HT1080 (cell line): ENCODE measurements at regions not wholly inside any gene's neighbourhood (a gene's known extent, or its start where the extent isn't known, plus 50 kb on each side); places are given as distances from the start of the nearest gene placed in this dataset.
"Not testable (repeated sequence)": the region's sequence is repeated elsewhere in the genome, so short reads cannot be mapped to it uniquely, and the experiment has no call there.

Experiments used
- DNase-seq: peaks from one replicate; pipeline ENCODE4 v3.0.0-alpha.2; 2015; ENCODE audit warnings: low read depth

DNA sequence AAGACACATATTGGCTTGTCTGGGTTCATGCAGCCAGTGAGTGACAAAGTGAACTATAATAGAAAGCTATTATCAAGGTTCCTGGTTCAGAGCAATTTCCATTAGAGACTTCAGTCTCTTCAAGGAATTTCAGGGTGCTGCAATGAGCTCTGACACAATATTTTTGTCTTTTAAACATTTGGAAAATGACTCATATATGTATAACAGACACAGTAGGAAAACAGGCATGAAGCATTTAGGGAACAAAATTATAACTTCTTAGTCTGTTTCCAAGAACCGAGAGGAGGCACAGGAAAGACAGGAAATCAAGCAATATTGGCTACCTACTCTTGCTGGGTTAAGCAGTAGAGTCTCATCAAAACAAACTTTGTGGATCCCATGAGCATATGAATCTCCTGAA, 170.4 kb downstream of the PTPRC start:
- DNase-seq: no peak

DNA sequence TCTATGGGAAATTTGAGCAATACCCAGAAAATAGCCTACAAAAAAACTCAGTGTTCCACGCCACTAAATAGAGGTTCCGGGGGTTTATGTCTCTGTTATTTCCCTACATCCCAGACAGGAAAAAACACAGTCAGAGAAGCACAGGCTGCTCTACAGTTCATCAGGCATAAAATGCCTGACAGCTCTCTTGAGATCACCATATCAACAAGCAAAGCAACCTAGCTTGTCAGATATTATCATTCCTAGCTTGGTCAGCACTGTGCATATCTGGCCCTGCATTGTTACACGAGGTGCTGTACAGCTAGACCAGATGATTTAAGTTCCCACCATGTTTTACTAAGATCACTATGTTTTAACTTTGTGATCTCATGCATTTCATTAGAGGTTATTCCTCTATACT, 172.6 kb downstream of the PTPRC start:
- DNase-seq: no peak

DNA sequence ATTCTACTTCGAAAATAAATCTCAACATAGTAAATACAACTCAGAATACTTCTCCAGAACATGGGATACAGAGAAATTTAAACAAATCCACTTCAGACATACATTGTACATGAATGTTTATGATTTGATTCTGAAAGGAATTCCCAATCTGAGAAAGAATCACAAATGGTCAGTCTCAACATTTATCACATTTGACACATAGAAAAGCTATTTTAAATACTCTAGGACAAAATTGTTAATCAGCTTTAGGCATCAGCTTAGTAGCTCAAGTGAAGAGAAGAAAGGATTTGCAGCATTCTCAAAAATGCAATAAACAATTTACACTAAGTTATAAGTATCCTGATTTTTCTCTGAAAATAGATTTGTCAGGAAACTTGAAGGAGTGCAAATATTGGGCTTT, 184.8 kb downstream of the PTPRC start:
- DNase-seq: no peak

DNA sequence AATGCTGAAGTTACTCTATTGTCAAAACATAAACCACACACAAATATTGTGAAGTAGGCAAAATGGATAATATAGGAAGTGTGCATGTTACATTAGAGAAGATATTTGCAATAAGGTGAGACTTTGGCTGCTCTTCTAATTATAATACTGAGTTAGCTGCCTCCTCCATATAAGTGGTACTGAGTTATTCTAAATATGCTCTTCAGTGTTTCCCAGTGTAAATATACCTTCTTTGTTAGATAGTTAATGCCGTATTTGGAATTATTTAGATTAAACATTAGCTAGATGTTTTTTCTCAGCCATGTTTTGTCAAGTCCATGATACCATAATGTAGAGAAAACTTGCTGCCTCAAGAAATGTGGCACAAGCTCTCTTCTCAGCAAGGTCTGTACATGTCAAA, 186.4 kb downstream of the PTPRC start:
- DNase-seq: no peak

DNA sequence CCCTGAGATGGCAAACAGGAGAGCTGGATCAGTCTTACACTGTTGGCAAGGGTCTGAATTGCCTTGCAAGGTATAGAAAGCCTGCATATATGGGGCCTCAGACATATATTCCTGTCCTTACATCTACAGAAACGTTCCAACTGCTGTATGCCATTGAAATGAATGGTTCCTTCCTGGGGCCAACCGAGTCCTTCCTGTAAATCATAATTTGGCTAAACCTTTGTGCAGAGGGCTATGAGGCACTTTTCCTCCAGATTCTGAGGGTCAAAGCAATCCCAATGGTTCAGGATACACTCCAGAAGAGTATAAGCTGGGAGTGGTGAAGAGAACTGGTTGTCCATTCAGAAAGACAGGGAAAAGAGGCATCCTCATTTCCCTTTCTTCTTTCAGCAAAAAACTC, 190.5 kb downstream of the PTPRC start:
- no peak for DNase-seq

DNA sequence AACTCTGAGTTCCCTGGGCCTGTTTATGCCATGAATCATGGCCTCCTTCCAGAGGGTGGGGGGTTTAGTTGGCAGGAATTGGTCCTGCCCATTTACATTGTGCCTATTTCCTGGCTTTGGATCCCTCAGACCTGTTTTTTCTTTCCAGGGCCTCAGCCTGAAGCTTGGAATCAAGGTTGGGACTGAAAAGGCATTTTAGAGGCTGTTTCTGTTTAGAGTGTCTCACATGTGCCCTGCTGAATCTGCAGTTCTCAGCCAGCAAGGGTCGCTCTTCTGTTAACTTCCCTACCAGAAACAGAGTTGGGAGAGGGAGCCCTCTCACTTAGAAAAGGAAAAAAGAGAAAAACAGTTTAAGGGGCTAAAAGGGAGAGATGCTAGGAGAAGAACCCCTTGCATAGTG, 191.1 kb downstream of the PTPRC start:
- peak; percentile 8 for DNase-seq

DNA sequence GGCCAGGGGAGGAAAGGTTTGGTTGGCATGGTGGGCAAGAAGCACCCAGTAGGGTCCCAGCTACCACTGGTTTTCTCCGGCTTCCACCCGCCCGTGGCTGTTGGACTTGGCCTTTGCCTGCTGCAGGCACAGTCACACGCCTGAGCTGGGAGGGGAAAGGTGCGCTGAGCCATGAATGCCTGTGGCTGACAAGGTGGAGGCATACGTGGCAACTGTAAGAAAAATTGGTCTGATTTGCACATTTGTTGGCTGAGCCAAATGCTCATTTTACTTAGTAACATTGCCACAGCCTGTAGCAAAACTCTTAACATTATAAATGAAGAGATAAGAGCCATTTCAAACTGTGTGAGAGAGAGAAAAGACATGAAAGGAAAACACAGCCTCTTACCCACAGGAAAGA, 191.6 kb downstream of the PTPRC start:
- DNase-seq: no peak

DNA sequence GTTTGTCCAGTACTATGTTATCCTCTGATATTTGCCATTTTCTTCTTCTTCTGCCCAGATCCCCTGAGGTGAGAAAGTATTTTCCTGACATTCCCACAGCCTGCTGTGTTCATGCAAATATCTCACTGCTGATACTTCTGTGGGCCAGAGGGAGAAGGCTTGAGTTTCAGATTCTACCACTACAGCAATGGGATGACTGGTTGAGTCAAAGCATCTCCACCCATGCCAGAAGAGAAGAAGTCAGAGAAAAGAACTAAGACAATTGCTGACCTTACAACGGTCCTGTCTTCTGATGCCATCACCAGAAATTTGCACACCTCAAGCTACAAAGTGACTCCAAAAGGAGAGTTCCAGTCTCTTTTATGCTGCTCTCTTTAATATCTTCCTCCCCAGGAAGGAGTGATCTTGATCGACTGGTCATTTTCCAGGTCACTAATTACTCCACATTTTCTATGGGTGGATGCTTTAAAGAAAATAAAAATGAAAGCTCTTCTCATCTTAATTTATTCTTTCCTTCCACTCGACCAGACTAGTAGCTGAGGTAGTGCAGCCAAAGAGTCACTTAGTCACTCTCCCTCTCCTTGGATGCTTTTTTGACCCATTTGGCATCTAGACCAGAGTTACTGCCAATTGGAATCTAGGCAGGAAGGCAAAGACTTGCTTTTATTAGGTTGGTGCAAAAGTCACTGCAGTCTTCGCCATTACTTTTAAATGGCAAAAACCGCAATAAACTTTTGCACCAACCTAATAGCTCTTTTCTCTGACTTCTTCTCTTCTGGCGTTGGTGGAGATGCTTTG, 195.1 kb downstream of the PTPRC start:
- DNase-seq: no peak

DNA sequence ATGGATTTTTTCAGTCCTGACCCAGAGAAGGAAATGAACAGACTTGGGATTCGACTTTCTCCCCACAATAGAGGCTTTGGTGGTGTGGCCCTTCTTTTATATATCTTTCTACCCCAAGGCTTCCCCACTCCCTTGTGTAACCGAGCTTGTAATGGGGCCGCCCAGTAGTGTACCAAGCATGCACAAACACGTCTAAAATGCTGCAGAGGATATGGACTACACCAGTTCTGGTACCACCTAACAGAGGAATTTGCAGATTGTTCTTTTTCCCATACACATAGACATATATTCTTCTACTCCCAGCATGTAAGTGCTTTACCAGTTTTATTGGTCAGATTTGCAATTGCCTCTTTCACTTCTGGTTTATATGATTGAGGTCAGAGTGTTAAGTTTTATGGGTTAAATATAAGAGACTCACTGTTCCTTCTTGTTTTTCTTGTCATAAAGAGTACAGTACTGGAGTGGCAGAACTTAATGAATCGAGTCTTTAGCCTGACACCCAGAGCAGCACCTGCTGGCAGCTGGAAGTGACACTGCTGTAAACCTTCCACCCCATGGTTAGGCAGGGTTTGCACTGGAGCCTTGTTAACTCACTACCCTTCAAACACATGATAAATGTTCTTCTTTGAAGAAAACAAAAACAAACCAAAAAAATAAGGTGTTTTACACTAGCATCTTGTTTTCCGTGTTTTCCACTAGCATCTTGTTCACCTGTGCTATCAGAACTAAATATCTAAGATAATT, 198.6 kb downstream of the PTPRC start:
- DNase-seq: no peak

DNA sequence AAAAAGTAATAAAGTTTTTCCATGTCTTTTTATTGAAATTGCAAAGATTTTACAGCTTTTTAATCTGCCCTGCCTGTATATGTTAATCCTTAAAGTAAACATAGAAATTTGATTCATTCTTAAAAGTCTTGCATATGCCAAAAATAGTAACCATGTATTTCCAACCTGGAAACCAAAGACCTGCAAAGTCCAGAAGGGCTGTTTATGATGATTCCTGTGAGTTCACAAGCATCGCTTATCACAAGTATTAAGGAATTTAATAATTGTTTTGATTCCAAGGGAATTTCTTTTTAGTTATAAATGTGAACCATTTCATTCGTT, 199.1 kb downstream of the PTPRC start:
- DNase-seq: no peak

DNA sequence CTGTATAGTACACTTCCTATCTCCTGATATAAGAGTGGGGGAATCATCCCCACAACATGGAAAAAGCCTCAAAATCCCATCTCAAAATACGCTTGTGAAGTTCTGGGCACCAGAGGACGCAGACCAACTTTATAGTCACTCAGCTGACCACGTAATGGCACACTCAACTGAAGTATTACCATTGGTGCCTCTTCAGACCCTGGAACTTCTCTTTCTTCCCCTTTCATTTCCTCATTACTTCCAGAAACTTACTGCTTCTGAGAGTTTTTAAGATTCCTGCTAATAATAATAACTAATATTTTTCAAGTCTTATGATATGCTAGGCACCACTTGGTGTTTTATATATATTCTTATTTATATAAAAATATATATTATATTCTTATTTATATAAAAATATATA, 202.6 kb downstream of the PTPRC start:
- DNase-seq: no peak

DNA sequence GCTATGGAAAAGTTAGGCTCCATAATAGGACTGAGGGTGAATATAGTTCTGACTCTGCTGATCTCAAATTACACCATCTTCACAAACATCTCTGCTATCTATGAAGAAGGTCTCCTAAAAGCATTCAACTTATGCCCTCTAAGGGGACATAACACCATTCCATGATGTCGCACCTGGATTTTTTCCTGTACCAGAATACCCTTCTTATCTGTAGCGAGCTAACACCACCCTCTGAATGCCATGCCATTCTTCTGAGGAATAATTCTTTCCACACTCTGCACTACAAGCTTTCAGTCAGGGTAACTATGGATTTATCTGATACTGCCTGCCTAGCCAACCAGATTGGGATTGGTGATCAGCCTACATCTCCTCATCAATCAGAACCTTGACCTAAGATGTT, 203.8 kb downstream of the PTPRC start:
- no peak for DNase-seq

DNA sequence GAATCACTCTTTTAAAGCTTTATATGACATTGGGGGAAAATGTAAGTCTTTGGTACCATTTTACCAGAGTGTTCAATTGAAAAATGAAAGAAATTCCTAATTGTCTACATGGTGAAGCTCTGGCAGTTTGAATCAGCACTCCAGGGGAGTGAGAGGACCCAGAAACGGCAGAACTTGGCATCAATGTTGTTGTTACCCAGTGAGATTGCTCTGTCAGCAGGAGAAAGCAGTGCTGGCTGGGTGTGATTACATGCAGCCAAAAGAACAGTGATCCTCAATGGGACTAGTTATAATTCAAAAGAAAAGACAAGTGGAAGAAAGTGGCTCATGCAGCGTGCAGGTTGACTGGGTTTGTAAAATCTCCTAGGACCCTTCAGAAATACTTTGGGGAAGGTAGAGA, 206.4 kb downstream of the PTPRC start:
- no peak for DNase-seq

DNA sequence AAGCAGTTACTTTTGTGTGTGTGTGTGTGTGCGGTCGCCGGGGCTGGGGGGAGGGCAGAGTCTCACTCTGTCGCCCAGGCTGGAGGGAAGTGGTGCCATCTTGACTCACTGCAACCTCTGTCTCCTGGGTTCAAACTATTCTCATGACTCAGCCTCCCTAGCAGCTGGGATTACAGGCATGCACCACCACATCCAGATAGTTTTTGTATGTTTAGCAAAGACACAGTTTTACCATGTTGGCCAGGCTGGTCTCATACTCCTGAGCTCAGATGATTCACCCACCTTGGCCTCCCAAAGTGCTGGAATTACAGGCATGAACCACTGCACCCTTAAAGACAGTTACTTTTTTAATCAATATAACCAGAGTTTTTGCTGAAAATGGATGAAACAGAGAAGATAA, 207.0 kb downstream of the PTPRC start:
- peak; percentile 66 for DNase-seq

DNA sequence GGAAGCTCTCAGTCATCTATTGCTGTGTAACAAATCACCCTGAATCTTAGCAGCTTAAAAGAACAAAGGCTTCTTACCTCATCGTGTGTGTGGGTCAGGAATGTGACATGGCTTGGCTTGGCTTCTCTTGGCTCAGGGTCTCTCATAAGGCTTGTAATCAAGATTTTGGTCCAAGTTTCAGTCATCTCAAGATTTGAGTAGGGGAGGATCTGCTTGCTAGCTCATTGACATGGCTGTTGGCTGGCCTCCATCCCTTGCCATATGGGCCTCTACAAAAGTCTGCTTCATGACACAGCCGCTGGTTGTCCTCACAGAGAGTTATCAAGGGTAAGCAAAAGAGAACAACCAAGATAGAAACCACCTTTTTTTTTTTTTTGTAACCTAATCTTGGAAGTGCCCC, 207.7 kb downstream of the PTPRC start:
- DNase-seq: no peak

DNA sequence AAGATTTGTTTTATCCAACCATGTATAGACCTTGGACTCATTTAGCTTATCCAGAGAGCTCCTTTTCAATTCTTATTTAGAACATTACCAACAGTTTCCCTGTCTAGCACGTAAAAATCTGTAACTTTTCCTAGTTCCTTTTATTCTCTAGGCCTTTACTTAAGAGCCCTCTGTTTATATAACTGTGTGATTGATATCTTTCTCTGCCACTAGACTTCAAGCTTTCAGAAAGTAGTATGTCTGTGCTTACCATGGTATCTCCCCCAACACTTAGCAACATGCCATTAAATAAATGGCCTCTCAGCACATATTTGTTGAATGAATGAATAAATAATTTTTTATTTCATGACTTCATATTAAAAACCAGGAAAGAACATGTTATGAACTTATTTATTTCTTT, 209.4 kb downstream of the PTPRC start:
- DNase-seq: no peak

DNA sequence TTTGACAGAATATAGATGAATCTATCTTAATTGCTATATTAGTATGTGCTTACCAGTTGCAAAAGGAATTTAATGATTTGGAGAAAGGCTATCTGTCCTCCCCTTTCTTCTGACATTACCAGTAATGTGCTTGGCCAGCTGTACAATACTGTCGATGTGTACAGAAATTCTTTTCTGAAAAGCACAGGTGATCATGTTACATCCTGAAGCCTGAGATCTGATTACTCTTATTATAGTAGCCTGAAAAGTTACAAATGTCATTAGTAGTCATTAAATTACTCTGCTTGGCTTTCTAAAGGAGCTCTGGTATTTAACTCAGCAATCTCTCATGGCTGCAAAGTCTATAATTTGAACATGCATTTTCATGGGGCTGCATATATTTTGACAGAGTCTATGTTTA, 209.8 kb downstream of the PTPRC start:
- DNase-seq: no peak

DNA sequence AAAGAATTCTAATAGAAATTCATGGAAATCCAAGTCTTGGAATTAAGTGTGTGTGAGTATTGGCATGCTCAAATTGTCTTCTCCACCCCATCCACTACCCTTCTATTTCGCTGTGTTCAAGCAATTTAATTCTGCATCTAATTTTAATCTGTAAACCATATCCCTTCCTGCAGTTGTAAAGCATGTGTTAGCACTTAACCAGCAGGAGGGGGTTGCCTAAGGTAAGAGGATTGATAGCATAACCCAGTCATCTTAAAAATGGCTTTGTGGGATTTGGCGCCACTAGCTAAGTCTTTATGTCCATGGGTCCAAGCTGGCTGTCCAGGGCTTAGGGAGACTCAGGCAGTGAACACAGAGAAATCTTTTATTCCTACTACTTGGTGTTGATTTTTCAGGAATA, 210.3 kb downstream of the PTPRC start:
- no peak for DNase-seq

DNA sequence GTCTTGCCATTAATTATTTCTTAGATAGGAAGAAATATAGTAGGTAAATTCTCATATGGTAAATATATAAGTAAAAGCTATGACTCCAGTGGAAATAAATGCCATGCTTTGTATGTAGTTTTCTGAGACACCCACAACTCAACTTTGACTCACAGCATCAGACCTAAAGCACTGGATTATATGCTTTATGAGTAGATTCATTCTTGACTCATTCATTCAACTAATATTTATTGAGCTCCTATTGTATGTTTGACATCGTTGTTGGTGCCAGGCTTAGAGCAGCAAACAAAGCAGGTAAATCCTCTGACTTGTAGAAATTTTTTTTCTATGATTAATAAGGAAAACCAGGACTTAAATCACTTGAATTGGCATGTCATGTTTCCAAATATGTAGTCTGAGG, 211.4 kb downstream of the PTPRC start:
- no peak for DNase-seq

DNA sequence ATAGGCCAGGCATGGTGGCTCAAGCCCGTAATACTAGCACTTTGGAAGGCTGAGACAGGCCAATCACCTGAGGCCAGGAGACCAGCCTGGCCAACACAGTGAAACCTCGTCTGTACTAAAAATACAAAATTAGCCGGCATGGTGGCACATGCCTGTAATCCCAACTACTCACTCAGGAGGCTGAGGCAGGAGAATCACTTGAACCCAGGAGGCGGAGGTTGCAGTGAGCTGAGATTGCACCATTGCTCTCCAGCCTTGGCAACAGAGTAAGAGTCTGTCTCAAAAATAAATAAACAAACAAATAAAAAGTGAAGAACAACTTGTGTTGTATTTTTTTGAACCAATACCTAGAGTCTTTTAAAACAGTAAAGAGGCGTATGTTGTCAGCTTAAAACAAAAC, 212.1 kb downstream of the PTPRC start:
- not testable (repeated sequence) for DNase-seq

DNA sequence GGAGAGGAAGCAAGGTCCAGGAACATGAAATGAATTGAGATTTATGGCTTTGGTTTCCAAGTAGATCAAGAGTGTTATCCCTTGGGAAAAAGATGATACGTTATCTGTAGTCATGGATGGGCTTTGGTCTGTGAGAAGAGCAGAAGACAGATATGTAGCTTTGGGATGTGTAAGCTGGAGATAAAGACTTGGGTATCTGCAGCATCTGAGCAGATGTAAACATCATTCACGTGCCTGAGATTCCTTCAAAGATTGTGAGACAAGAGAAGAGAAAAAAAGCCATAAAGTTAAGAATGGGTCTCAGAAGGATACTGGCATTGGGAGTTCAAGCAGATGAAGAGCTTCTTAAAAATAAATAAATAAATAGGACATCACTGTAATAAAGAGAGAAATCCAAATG, 217.8 kb downstream of the PTPRC start:
- no peak for DNase-seq

DNA sequence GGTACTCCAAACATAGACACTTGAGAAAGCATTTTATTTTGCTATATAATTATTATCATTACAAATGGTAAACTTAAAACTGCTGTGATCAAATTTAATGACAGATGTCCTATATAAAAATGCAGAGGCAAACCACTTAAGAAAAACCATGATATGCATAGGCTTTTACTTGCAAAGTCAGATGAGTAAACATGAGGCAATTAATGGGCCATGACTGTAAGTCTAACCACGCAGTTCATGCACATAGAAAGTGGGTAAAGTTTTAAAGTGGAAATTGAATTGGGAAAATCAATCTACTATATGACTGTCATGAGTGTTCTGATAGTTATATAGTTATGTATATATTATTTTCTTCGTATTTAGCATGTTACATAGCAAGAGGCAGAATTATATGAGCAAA, 219.2 kb downstream of the PTPRC start:
- no peak for DNase-seq

DNA sequence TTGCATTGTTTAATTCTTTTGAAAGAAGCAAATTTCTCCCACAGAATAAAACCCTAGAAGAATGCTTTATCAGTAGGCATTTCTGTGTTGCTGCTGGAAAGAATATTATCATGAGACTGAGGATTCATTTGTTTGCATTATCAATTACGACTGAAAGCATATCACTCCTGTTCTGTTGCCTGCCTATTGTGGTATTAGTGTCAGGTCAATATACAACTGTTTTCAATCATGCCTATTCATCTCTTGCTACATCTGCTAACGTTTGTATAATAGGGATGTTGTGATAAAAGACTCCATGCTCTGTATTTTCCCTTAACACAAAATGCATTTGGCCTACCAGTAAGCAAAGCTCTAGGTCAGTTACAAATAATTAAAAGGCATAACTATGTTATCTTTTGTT, 221.5 kb downstream of the PTPRC start:
- DNase-seq: no peak
